H9 (cell line): ENCODE measurements at regions not wholly inside any gene's neighbourhood (a gene's known extent, or its start where the extent isn't known, plus 50 kb on each side); places are given as distances from the start of the nearest gene placed in this dataset.

Source experiments
- DNase-seq: peaks from one replicate; pipeline ENCODE4 v3.0.0-alpha.2; 2017
- H2AFZ ChIP-seq: one replicate; pipeline ENCODE4 v1.6.1; 2013; ENCODE audit warnings: mild to moderate bottlenecking, low read length, control low read depth, moderate library complexity
- H2AK5ac ChIP-seq: 2 replicates; pipeline ENCODE4 v1.6.1; 2013; ENCODE audit warnings: low read length, control low read depth, mixed read lengths; ENCODE audit not compliant: insufficient read length
- H2BK120ac ChIP-seq: one replicate; pipeline ENCODE4 v1.6.1; 2013; ENCODE audit warnings: low read depth, mild to moderate bottlenecking, low read length, control low read depth, inconsistent platforms; ENCODE audit not compliant: poor library complexity, severe bottlenecking
- H2BK12ac ChIP-seq: 2 replicates; pipeline ENCODE4 v1.6.1; 2013; ENCODE audit warnings: low read length, control low read depth, mixed read lengths, low read depth; ENCODE audit not compliant: insufficient read length
- H2BK15ac ChIP-seq: 2 replicates; pipeline ENCODE4 v1.6.1; 2013; ENCODE audit warnings: low read depth, low read length, control low read depth
- H2BK20ac ChIP-seq: one replicate; pipeline ENCODE4 v1.6.1; 2013; ENCODE audit warnings: low read depth, mild to moderate bottlenecking, low read length, control low read depth, inconsistent platforms; ENCODE audit not compliant: poor library complexity, severe bottlenecking
- H2BK5ac ChIP-seq: 2 replicates; pipeline ENCODE4 v1.6.1; 2013; ENCODE audit warnings: low read length, control low read depth, mixed read lengths; ENCODE audit not compliant: insufficient read length
- H3K14ac ChIP-seq: 2 replicates; pipeline ENCODE4 v1.6.1; 2013; ENCODE audit warnings: low read length, control low read depth; ENCODE audit not compliant: insufficient read depth
- H3K18ac ChIP-seq: 2 replicates; pipeline ENCODE4 v1.6.1; 2013; ENCODE audit warnings: low read depth, mild to moderate bottlenecking, mixed read lengths, low read length, control low read depth; ENCODE audit not compliant: insufficient read length
- H3K23ac ChIP-seq: 2 replicates; pipeline ENCODE4 v1.6.1; 2013; ENCODE audit warnings: low read length, control low read depth, mixed read lengths, low read depth; ENCODE audit not compliant: insufficient read length
- H3K23me2 ChIP-seq: 2 replicates; pipeline ENCODE4 v1.6.1; 2013; ENCODE audit warnings: low read depth, mild to moderate bottlenecking, mixed read lengths, low read length, control low read depth; ENCODE audit not compliant: insufficient read length, poor library complexity, severe bottlenecking
- H3K27ac ChIP-seq: 2 replicates; pipeline ENCODE4 v1.5.1; 2013; ENCODE audit warnings: low read length, control low read depth, mixed read lengths, low read depth; ENCODE audit not compliant: insufficient read length
- H3K27me3 ChIP-seq: 2 replicates; pipeline ENCODE4 v1.6.1; 2013; ENCODE audit warnings: low read length, control low read depth, inconsistent platforms; ENCODE audit not compliant: insufficient read depth
- H3K4ac ChIP-seq: 2 replicates; pipeline ENCODE4 v1.6.1; 2013; ENCODE audit warnings: low read depth, mild to moderate bottlenecking, control low read depth, inconsistent platforms, low read length, moderate library complexity
- H3K4me1 ChIP-seq: 2 replicates; pipeline ENCODE4 v1.6.1; 2013; ENCODE audit warnings: low read length, control low read depth, inconsistent platforms; ENCODE audit not compliant: insufficient read depth
- H3K4me2 ChIP-seq: 2 replicates; pipeline ENCODE4 v1.6.1; 2013; ENCODE audit warnings: low read length, control low read depth, mixed read lengths; ENCODE audit not compliant: insufficient read length, insufficient read depth
- H3K56ac ChIP-seq: 2 replicates; pipeline ENCODE4 v1.6.1; 2013; ENCODE audit warnings: low read depth, mild to moderate bottlenecking, mixed read lengths, low read length, control low read depth; ENCODE audit not compliant: insufficient read length
- H3K79me1 ChIP-seq: 2 replicates; pipeline ENCODE4 v1.6.1; 2013; ENCODE audit warnings: low read depth, mild to moderate bottlenecking, moderate library complexity, low read length, control low read depth, inconsistent platforms; ENCODE audit not compliant: insufficient read depth, poor library complexity, severe bottlenecking
- H3K79me2 ChIP-seq: 2 replicates; pipeline ENCODE4 v1.6.1; 2013; ENCODE audit warnings: low read length, control low read depth, inconsistent platforms; ENCODE audit not compliant: insufficient read depth
- H3K9ac ChIP-seq: 2 replicates; pipeline ENCODE4 v1.6.1; 2013; ENCODE audit warnings: low read length, control low read depth, mixed read lengths; ENCODE audit not compliant: insufficient read length; ENCODE audit errors: extremely low read depth
- H3K9me3 ChIP-seq: one replicate; pipeline ENCODE4 v1.6.1; 2013; ENCODE audit warnings: low read depth, low read length, inconsistent platforms; ENCODE audit not compliant: control insufficient read depth
- H3T11ph ChIP-seq: one replicate; pipeline ENCODE4 v1.6.1; 2013; ENCODE audit warnings: mild to moderate bottlenecking, low read length, control low read depth, inconsistent platforms
- H4K20me1 ChIP-seq: one replicate; pipeline ENCODE4 v1.6.1; 2013; ENCODE audit not compliant: control insufficient read depth, insufficient read length, insufficient read depth
- H4K5ac ChIP-seq: 2 replicates; pipeline ENCODE4 v1.6.1; 2013; ENCODE audit warnings: low read depth, mild to moderate bottlenecking, mixed read lengths, low read length, control low read depth; ENCODE audit not compliant: insufficient read length
- H4K8ac ChIP-seq: replicated peaks from 2 replicates; pipeline ENCODE4 v1.6.1; 2013; ENCODE audit warnings: low read length, control low read depth, mixed read lengths, low read depth; ENCODE audit not compliant: insufficient read length
- H4K91ac ChIP-seq: 2 replicates; pipeline ENCODE4 v1.6.1; 2013; ENCODE audit warnings: low read depth, mild to moderate bottlenecking, moderate library complexity, mixed read lengths, low read length, control low read depth; ENCODE audit not compliant: insufficient read length
- H3K27ac Mint-ChIP-seq, 3 experiments: 2 replicates in 2 of 3; 3 replicates in 1 of 3; pipeline ENCODE4 v1.8.0; 2020 to 2021; ENCODE audit warnings: mixed read lengths in 3 of 3, mild to moderate bottlenecking in 1 of 3, moderate library complexity in 1 of 3
- H3K27me3 Mint-ChIP-seq: 2 replicates; pipeline ENCODE4 v1.8.0; 2021; ENCODE audit warnings: low read depth, mild to moderate bottlenecking, moderate library complexity, mixed read lengths
- H3K36me3 Mint-ChIP-seq, 3 experiments: 2 replicates in 2 of 3; 3 replicates in 1 of 3; pipeline ENCODE4 v1.8.0; 2020 to 2021; ENCODE audit warnings: low read depth in 3 of 3, mixed read lengths in 3 of 3; ENCODE audit not compliant: insufficient read depth in 1 of 3
- H3K4me1 Mint-ChIP-seq, 2 experiments: 2 replicates each; pipeline ENCODE4 v1.8.0; 2020; ENCODE audit warnings: mixed read lengths in 2 of 2
- H3K4me3 Mint-ChIP-seq, 2 experiments: 2 replicates in 1 of 2; 3 replicates in 1 of 2; pipeline ENCODE4 v1.8.0; 2020 to 2021; ENCODE audit warnings: mild to moderate bottlenecking in 2 of 2, mixed read lengths in 2 of 2, moderate library complexity in 1 of 2
- H3K9me3 Mint-ChIP-seq, 2 experiments: 2 replicates in 1 of 2; 3 replicates in 1 of 2; pipeline ENCODE4 v1.8.0; 2020; ENCODE audit warnings: mild to moderate bottlenecking in 2 of 2, mixed read lengths in 2 of 2, moderate library complexity in 1 of 2
- WGBS: extraction: QIAGEN DNeasy Blood & Tissue Kit; methylation state at CpG from one replicate; pipeline ENCODE4 v1.1.7; 2013; ENCODE audit warnings: missing lambda C conversion rate, low lambda C conversion rate, mixed read lengths; ENCODE audit not compliant: insufficient read length; ENCODE audit errors: extremely low coverage; 5-methylcytosine and 5-hydroxymethylcytosine counted together
- TF ChIP-seq, protein P1 (sequence below): fragments of 200-600 bp; sonication (generic); conservative IDR thresholded peaks from 3 replicates; pipeline ENCODE4 v1.8.0; 2021; ENCODE audit warnings: antibody characterized with exemption, mild to moderate bottlenecking

DNA sequence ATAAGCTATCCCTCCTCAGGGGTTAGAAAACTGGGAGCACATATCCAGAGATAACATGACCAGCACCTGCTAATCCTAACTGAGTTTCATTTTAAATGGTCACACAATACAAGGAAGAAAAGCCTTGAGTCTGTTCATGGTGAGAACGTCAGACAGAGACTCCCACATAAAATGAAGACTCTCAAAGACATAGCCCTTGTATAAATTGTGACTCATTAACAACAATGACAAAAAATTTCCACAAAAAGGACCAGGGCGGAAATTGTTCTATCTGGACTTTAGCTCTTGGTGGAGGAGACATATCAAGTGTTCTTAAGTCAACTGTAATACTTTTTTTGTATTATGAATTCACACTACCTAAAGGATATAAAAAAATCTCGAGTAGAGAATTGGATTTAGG is 313.7 kb upstream of the DCN start:
- H4K5ac ChIP-seq, result no peak overlapping the region
- H3K4me1 ChIP-seq, result no peaks in the 10 kb centered on the region
- H3K27me3 ChIP-seq, result no peaks in the 10 kb centered on the region
- no peak overlapping the region for H2BK15ac ChIP-seq
- TF ChIP-seq, protein P1, sequence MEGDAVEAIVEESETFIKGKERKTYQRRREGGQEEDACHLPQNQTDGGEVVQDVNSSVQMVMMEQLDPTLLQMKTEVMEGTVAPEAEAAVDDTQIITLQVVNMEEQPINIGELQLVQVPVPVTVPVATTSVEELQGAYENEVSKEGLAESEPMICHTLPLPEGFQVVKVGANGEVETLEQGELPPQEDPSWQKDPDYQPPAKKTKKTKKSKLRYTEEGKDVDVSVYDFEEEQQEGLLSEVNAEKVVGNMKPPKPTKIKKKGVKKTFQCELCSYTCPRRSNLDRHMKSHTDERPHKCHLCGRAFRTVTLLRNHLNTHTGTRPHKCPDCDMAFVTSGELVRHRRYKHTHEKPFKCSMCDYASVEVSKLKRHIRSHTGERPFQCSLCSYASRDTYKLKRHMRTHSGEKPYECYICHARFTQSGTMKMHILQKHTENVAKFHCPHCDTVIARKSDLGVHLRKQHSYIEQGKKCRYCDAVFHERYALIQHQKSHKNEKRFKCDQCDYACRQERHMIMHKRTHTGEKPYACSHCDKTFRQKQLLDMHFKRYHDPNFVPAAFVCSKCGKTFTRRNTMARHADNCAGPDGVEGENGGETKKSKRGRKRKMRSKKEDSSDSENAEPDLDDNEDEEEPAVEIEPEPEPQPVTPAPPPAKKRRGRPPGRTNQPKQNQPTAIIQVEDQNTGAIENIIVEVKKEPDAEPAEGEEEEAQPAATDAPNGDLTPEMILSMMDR, result no peak
- H3K23me2 ChIP-seq, result no peaks in the 10 kb centered on the region
- H3K4ac ChIP-seq, result no peak overlapping the region
- H4K91ac ChIP-seq, result no peak overlapping the region
- H3K23ac ChIP-seq, result no peak overlapping the region
- Mint-ChIP-seq H3K4me3 (no peak overlapping the region), H3K9me3 (peaks cover 6 to 8% of the 10 kb centered on the region in 2 experiments; a peak in 3 of 5 replicates), H3K36me3 (peaks cover 0 to 7% (median 4%) of the 10 kb centered on the region in 3 experiments; a peak in 2 of 7 replicates), H3K27me3 (no peaks in the 10 kb centered on the region), H3K4me1 (no peaks in the 10 kb centered on the region; a peak in 1 of 4 replicates), H3K27ac (no peak overlapping the region)
- no peaks in the 10 kb centered on the region for H3K9me3 ChIP-seq
- no peak overlapping the region for H2AK5ac ChIP-seq
- no peak overlapping the region for H3T11ph ChIP-seq
- no peak overlapping the region for H2BK5ac ChIP-seq
- DNase-seq, result no peak
- no CpG with 5 or more reads among the region's 3 CpGs for WGBS
- no peaks in the 10 kb centered on the region for H3K79me2 ChIP-seq
- no peak overlapping the region for H3K4me2 ChIP-seq
- no peak overlapping the region for H2BK120ac ChIP-seq
- H3K14ac ChIP-seq, result no peak overlapping the region
- H2BK20ac ChIP-seq, result no peak overlapping the region
- H3K18ac ChIP-seq, result no peak overlapping the region
- H3K56ac ChIP-seq, result no peak overlapping the region
- H3K9ac ChIP-seq, result no peak overlapping the region
- H3K27ac ChIP-seq, result no peak overlapping the region
- H2BK12ac ChIP-seq, result no peak overlapping the region
- no peaks in the 10 kb centered on the region for H4K20me1 ChIP-seq
- H2AFZ ChIP-seq, result no peak overlapping the region
- no peak overlapping the region for H4K8ac ChIP-seq
- no peaks in the 10 kb centered on the region for H3K79me1 ChIP-seq
